ACHN (cell line): ENCODE measurements at regions not wholly inside any gene's neighbourhood (a gene's known extent, or its start where the extent isn't known, plus 50 kb on each side); places are given as distances from the start of the nearest gene placed in this dataset.

Source experiments
- DNase-seq: peaks from one replicate; pipeline ENCODE4 v3.0.0-alpha.2; 2015
- in situ Hi-C: cut with HindIII; loops from 2 replicates; pipeline ENCODE4 v1.10.0; 2017; ENCODE audit warnings: low sequenced_read_pairs, low pct_ligation_motif_present, low pct_unique_long_range_greater_than_20kb

DNA sequence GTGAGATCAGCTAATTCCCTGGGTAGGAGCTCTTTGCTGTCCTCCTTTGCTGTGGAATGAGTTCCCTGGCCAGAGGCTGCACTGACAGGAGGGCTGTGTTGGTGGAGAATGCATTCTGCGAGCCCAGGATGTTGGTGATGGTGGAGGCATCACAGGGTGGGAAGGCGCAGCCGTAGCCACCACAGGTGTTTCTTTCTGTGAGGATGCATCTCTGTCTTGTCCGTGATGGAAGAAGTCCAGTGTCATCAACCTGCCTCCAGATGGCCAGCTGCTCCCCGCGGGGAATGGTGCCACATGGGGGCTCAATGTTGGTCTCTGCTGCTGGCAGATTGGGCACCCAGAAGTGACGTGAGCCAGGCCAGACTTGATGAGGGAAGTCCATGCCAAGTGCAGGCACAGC lies 972.1 kb downstream of the TBC1D22A start:
- no peak for DNase-seq
- in situ Hi-C loops, result no loop called here

DNA sequence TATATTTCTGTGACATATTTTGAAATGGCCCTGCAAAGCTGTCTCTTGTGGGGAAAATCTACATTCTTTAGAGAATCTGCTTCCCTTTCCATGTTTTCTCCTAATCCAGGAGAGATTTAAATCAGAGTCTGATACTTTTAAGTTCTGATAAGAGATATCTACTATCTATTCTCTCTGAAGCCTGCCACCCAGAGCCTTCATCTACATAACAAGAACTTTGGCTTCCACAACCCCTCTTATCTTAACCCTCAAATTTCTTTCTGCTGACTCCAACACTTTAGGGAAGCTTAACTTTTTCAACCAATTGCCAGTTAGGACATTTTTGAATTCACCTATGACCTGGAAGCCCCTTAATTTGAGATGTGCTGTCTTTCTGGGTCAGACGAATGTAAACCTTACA lies 965.2 kb downstream of the TBC1D22A start:
- in situ Hi-C loops, result no loop called here

DNA sequence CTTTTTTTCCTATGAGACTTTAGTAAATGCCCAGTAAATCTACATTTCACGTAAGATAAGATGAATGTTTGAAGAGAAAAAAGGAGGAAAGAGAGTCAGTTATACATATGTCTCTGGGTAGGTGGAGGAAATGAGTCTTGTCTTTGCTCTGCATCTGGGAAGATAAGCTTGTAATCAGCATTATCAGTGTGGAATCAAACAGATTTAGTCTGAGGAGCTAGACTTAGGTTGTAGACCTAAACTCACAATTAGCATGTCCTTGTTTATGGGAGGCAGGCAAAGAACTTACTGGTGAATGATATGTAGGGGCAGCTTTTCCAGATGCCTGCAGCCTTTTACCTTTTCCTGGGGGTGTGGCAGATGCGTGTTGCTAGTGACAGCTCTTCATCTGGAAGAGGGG lies 962.3 kb downstream of the TBC1D22A start:
- in situ Hi-C loops, result no loop called here
- no peak for DNase-seq

More for the DNA sequence above, 965.2 kb downstream of the TBC1D22A start:
- no peak for DNase-seq

DNA sequence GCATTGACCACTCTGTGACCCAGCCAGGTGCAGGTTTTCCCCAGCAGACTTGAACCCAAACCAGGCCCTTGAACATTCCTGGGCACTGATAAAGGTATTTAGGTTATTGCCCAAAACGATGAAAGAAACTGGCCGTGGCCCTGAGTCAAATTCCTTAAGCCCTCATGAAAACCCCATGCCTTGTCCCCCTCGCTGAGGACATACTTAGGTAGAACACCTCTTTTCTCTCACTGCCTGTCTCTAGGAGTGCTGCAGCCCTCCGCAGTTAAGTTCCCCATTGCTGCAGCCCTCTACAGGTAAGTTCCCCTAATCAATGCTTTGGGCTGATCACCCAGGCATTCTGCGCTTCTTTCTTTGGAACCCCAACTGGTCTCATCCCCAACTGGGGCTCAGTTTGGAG lies 961.6 kb downstream of the TBC1D22A start:
- DNase-seq, result no peak
- in situ Hi-C loops, result no loop called here

DNA sequence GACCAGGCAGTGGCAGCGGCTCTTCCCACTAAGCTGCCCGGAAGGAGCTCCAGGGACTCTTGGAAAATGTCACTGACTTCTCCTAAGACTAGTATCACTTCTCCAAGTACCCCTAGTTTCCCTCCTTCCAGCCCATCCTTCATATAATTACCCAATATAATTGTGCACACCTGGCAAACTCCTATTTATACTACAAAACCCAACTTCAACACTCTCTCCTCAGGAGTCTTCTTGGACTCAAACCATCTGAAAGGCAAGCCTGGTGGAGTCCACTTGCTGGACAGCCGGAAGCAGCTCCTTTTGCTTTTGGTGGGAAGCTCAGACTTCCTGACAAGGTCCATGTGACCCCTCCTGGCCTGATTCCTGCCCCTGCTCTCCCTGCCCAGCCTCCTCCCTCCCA lies 955.9 kb downstream of the TBC1D22A start:
- in situ Hi-C loops, result no loop called here
- no peak for DNase-seq

DNA sequence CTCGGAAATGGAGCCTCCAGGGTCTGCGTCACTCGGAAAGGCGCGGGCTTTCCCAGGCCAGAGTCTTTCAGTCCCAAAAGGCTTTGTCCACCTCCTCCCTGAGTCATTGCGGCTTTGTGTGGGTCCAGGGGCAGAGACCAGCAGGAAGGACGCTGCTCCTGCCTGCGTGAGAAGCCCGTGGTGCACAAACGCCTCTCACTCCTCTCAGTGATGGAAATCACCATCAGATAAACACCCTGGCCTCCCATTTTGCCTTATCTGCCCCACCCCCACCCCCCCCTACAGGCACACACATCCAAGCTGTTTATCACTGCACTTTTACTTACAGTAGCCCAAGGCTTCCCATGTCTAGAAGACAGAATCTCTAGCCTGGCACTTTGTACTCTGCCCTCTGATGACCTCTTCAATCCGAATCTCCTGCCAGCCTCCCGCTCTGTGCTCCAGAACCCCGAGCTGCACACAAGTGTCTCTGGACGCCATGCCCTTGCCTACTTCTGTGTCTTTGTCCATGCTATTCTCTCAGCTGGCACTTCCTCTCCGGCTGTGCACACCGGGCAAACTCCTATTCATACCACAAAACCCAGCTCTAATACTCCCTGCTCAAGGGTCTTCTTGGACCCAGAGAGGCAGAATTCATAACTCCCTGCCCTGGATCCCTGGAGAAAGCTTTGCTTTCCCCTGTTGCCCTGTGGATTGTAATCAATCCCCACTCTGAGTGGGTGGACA lies 954.6 kb downstream of the TBC1D22A start:
- no peak for DNase-seq
- in situ Hi-C loops, result no loop called here

DNA sequence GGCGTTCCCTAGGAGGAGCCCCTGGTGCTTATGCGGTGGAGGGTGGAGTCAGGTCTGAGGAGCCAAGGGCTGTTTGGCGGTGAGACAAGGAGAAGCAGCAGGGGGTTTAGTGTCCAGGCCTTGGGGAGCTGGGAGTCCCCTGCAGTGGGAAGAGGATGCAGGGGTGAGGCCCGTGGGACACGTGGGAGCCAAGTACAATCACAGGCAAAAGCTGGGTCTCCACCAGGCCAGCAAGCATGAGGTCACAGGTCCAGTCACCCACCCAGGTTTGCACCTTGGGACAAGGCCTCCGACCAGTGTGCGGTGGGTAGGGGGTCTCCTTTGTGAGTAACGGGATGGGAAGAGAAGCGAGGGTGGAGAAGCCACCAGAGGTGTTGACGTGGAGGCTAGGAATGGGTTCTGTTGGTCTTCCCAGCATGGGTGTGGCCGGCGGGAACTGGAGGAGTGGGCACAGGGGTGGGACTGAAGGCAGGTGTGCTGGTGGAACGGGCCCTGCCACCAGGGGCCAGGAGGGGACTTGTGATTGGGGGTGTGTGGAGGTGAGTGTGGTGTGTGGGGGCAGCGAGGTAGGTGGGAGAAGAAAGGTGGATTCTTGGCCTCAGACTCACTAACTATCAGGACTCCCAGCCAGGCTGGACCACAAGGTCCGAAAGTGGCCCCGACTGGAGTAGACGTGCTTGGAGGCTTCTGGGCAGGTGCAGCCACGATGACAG lies 953.6 kb downstream of the TBC1D22A start:
- in situ Hi-C loops, result no loop called here
- DNase-seq, result no peak

DNA sequence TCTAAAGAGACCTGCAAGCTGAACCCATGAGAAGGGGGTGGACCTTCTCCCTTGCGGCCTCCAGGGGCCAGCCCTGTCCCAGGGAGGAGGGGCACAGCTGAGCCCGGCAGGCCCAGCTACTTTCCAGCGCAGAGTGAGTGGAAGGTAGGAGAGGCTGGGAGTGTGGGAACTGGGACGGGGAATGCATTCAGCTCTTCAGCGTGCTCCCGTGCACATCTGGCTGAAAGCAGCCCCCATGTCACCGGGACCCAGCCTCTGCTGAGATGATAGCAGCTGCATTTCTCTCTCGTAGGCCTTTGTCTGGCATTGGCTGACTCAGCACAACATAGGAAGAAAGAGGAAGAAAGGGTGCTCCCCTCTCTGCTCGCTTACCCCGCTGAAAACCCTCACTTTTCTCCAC lies 951.5 kb downstream of the TBC1D22A start:
- in situ Hi-C loops, result no loop called here
- DNase-seq, result no peak

DNA sequence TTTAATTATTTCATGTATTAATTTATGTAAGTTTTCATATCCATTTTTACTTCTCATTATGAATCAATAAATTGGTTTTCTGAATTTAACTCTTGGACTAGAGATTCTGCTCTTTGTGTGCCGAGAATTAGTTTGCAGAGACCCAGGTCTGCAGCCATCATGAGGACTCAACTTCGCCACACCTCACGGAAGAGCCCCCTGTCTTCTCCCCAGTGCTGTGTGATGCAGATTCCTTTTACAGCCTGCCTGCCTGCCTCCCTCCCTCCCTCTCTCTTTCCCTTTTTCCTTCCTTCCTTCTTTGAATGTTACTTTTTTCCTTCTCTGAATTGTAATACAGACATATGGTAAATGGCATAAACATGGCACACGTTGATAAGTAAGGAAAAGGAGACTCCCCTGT lies 947.7 kb downstream of the TBC1D22A start:
- DNase-seq, result no peak
- in situ Hi-C loops, result no loop called here

DNA sequence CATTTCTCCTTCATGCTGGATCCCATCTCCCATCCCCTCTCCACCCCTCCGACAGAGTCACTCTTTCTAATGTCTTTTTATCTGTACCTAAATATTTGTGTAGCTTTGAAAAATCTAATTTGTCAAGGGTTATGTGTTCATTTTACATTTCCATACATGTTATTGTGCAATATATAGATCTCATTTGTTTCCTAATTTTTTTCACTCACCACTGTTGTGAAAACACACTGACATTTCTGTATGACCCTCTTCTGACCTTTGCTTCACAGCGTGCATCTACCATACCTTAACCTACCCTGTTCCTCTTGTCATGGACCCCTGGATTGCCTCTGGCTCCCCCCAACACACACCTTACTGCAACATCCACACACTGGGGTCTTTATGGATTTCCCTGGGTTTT lies 942.9 kb downstream of the TBC1D22A start:
- in situ Hi-C loops, result no loop called here
- DNase-seq, result no peak

DNA sequence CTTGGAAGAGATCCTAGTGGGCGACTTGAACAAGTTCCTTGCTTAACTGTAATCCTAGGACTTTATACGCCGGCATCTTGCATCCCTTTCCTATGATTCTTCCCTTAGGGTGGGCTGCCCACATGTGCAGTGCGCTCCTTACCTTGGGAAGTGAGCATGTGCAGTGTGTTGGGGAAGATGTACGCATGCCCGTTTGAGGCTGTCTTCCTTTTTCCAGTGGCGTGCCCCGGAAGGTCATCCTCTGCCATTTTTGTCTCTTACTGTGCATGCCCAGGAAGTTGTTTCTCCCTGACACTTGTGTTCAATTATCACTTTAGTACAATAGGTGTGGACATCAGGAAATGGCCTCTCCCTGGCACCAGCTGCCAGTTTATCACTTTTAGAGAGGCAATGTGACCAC lies 936.5 kb downstream of the TBC1D22A start:
- no peak for DNase-seq
- in situ Hi-C loops, result no loop called here

DNA sequence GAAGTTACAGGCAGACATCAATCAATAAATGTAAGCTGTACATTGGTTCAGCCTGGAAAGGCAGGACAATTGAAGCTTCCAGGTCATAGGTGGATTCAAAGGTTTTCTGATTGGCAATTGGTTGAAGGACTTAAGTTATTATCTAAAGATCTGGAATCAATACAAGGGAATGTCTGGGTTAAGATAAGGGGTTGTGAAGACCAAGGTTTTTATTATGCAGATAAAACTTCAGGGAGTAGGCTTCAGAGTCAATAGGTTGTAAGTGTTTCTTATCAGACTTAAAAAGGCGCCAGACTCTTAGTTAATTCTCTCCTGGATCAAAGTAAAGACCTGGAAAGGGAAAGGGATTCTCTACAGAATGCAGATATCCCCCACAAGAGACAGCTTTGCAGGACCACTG lies 935.4 kb downstream of the TBC1D22A start:
- no peak for DNase-seq
- in situ Hi-C loops, result no loop called here

DNA sequence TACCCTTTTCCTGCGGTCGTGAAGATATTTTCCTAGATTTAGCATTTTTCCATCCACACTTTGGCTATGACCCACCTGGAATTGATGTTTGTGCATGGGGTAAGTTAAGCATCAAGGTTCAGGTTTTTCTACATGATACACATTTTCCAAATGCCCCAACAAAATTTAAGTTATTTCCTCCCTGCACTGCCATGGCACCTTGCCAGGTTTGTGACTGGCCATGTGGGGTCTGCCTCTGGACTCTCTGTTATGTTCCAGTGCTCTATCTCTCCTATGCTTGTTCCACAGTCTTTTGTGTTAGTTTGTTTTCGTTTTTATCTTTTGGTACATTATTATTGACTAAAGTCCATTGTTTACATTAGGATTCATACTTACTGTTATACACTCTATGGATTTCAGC lies 934.3 kb downstream of the TBC1D22A start:
- in situ Hi-C loops, result no loop called here
- no peak for DNase-seq

DNA sequence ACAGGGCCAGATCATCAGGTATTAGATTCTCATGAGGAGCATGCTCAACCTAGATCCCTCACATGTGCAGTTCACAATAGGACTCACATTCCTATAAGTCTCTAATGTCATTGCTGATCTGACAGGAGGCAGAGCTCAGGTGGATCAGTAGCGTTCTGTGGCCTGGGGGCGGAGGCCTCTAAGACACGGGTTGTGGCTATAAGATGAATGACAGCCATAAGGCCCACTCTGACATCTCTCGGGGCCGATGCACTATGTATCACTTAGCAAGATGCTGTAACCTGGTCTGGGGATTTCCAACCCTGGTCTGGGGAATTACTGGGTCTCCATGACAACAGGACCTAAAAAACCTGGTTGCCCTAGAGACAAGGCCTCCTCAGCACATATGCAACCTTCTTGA lies 932.7 kb downstream of the TBC1D22A start:
- DNase-seq, result no peak
- in situ Hi-C loops, result no loop called here

DNA sequence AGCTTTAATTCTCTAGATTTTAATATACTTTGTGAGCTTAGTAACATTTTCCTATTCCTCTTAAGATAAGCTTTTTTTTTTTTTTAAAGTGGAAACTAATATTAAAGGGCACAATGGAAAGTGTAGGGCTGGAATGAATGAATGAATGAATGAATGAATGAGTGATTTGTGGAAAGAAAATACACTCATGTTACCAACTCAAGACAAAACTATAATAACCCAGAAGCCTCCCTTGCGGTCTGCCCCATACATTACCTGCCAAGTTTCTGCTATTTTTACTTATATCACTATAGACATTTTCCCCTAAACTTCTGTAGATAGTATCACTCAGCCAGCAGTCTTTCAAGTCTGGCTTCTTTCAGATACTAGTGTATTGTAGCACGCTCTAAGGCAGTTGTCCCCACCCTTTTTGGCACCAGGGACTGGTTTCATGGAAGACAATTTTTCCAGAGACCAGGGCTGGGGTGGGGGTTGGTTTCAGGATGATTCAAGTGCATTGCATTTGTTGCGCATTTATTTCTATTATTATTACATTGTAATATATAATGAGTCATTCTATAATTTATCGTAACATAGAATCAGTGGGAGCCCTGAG lies 932.2 kb downstream of the TBC1D22A start:
- DNase-seq, result no peak
- in situ Hi-C loops, result no loop called here

DNA sequence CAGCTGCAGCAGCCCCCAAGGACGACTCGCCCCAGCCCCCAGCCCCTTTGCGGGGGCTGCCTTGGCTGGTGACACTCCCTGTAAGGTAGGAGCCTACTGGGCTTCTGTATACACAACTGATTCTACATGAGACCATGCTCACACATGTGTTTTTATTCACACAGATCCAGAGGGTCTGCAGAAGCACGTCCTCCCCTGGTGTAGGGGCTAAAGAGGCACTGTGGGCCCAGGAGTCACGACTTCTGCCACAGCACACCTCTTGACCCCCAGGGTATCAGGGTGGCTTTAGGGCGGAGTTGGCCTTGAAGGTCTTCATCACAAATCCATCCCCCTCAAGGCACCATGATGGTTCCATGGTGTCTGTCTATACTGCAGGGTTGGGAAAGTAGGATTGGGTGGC lies 931.2 kb downstream of the TBC1D22A start:
- no peak for DNase-seq
- in situ Hi-C loops, result no loop called here

DNA sequence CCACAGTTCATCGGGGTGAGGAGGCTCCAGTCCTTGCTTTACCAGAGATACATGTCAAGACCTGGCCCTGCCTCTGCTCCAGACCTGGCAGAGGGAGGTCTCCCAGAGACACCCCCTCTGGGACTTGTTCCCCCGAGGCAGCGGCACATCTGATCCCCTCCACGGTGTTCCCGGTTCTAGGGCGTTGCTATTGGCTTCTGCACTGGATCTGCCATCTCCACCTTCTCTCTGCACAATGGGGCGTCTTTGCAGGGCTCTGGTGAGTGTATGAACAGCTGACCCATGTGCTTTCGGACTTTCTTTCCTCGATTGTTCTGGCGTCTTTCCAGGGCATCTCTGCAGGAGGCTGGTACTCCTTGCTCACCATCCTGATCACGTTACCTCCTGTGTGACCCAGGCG lies 930.4 kb downstream of the TBC1D22A start:
- in situ Hi-C loops, result no loop called here
- no peak for DNase-seq

DNA sequence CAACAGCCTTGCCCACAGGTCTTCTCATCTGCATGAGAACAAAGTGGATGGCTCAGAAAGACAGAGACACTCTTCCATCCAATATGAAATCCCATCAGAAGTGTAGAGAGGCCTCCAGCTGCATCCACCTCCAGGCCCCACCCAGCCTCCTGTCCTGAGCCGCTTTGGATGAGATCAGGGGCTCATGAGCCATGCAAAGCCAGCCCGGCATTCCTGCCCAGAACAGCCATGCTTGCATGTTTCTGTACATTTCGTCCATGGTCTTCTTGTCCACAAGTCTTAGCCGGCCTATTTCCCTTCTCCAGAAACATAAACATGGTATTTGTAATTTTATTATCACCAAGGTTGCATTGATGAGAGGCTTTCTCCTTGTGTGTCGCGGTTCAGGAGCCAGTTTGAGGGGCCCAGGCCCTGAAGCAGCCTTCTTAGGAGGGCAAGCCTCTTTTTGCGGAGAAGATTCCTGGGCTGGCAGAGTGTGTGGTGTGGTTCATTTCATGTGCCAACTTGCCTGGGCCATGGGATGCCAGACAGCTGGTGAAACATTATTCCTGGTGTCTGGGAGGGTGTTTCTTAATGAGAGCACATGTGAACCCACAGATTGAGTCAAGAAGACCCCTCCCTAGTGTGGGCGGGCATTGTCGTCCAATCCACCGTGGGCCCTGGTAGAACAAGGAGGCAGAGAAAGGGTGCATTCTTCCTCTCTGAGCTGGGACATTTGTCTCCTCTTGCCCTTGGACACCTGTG lies 928.9 kb downstream of the TBC1D22A start:
- in situ Hi-C loops, result no loop called here
- DNase-seq, result no peak

DNA sequence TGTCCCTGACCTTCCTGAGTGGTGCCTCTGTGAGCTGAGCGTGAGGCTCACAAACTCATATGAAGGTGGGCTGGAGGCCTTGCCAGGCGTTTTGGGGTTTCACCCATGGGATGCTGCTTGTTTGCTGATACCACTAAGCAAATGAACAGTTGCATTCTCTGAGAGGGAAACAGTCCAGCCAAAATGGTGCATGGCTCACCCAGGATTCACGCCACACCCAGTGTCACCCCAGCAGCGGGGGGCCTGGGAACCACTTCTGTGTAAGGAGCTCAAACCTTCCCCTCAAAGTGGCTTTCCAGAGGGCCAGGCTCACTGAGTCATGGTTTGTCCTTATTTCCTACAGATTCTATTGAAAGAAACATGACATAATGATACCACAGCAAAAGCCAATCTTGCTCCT lies 928.1 kb downstream of the TBC1D22A start:
- in situ Hi-C loops, result no loop called here
- DNase-seq, result no peak
